ENCODE measurements at regions not wholly inside any gene's neighbourhood (a gene's known extent, or its start where the extent isn't known, plus 50 kb on each side); places are given as distances from the start of the nearest gene placed in this dataset.

DNA sequence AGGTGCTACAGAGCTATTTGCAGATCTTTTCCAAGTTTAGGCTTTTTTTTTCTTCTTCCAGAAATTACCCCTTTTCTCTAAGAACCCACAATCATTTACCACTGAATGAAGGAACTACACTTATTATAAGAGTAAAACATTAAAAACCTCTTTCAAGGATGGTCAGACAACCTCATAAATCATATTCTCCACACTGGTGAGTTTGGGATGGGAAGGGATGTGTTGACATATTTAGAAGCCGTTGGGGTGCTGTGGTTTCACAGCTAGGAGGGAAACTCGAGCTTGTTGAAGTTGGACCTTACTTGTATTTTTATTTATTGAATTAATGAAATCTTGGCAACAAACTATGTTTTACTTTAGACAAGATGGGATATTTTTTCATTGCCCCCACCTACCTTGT lies 289.4 kb upstream of the MEIS1 start:
- TF ChIP-seq, protein P1, sequence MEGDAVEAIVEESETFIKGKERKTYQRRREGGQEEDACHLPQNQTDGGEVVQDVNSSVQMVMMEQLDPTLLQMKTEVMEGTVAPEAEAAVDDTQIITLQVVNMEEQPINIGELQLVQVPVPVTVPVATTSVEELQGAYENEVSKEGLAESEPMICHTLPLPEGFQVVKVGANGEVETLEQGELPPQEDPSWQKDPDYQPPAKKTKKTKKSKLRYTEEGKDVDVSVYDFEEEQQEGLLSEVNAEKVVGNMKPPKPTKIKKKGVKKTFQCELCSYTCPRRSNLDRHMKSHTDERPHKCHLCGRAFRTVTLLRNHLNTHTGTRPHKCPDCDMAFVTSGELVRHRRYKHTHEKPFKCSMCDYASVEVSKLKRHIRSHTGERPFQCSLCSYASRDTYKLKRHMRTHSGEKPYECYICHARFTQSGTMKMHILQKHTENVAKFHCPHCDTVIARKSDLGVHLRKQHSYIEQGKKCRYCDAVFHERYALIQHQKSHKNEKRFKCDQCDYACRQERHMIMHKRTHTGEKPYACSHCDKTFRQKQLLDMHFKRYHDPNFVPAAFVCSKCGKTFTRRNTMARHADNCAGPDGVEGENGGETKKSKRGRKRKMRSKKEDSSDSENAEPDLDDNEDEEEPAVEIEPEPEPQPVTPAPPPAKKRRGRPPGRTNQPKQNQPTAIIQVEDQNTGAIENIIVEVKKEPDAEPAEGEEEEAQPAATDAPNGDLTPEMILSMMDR (IDR thresholded peaks at IDR 0.05): no peak
- no peak for TF ChIP-seq EZH2 (IDR thresholded peaks at IDR 0.05; ENCODE audit: borderline replicate concordance, insufficient read depth, low read depth, low read length, poor library complexity, severe bottlenecking)

Data from B cell (primary cell).